Liver (tissue), 3 donors: ENCODE measurements at regions not wholly inside any gene's neighbourhood (a gene's known extent, or its start where the extent isn't known, plus 50 kb on each side); places are given as distances from the start of the nearest gene placed in this dataset.

ENCODE experiments used
- RAD21 ChIP-seq, 2 donors: IDR thresholded peaks; 2 replicates each; pipeline ENCODE4 v1.6.1; 2016; ENCODE audit warnings: antibody characterized with exemption in 2 of 2, mild to moderate bottlenecking in 2 of 2
- TAF1 ChIP-seq: conservative IDR thresholded peaks from 2 replicates; pipeline ENCODE4 v1.6.1; 2016; ENCODE audit warnings: antibody characterized with exemption, mild to moderate bottlenecking
- YY1 ChIP-seq: IDR thresholded peaks from 2 replicates; pipeline ENCODE4 v1.6.1; 2016; ENCODE audit warnings: antibody characterized with exemption, mild to moderate bottlenecking
- TF ChIP-seq, protein P1 (sequence below): IDR thresholded peaks from 2 replicates; pipeline ENCODE4 v1.6.1; 2016; ENCODE audit warnings: antibody characterized with exemption, mild to moderate bottlenecking
- TF ChIP-seq, protein P2 (sequence below): fragments of 150-350 bp; IDR thresholded peaks from 2 replicates; pipeline ENCODE4 v1.5.1; 2017; ENCODE audit warnings: improper control_type of control experiment, low read depth, low read length; ENCODE audit not compliant: missing input control
- TF ChIP-seq, protein P3 (sequence below): IDR thresholded peaks from 2 replicates; pipeline ENCODE4 v1.6.1; 2016; ENCODE audit warnings: antibody characterized with exemption
- TF ChIP-seq, protein P4 (sequence below): IDR thresholded peaks from 2 replicates; pipeline ENCODE4 v1.6.1; 2016; ENCODE audit warnings: antibody characterized with exemption
- donor health status: healthy.
- donor health status: healthy.

DNA sequence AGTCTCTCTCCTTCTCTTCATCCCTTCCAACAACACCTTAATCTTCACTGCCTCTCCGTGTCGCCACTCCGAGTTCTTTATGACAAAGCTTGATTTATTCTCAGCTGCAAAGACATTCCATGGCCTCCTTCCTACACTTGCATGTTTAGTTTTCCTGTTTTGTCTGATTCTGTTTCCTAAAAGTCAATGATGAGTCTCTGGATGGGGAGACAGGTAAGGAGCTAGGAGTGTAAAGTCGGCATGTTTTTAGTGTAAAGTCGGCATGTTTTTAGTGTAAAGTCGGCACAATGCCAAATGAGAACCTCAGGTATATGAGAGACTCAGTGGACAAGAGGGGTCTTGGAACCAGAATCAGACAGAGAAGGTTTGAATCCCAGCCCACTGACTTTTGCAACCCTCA lies 362.3 kb upstream of the EEF2KMT start:
- TF ChIP-seq, protein P1, sequence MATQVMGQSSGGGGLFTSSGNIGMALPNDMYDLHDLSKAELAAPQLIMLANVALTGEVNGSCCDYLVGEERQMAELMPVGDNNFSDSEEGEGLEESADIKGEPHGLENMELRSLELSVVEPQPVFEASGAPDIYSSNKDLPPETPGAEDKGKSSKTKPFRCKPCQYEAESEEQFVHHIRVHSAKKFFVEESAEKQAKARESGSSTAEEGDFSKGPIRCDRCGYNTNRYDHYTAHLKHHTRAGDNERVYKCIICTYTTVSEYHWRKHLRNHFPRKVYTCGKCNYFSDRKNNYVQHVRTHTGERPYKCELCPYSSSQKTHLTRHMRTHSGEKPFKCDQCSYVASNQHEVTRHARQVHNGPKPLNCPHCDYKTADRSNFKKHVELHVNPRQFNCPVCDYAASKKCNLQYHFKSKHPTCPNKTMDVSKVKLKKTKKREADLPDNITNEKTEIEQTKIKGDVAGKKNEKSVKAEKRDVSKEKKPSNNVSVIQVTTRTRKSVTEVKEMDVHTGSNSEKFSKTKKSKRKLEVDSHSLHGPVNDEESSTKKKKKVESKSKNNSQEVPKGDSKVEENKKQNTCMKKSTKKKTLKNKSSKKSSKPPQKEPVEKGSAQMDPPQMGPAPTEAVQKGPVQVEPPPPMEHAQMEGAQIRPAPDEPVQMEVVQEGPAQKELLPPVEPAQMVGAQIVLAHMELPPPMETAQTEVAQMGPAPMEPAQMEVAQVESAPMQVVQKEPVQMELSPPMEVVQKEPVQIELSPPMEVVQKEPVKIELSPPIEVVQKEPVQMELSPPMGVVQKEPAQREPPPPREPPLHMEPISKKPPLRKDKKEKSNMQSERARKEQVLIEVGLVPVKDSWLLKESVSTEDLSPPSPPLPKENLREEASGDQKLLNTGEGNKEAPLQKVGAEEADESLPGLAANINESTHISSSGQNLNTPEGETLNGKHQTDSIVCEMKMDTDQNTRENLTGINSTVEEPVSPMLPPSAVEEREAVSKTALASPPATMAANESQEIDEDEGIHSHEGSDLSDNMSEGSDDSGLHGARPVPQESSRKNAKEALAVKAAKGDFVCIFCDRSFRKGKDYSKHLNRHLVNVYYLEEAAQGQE: no peak
- TF ChIP-seq, protein P2, sequence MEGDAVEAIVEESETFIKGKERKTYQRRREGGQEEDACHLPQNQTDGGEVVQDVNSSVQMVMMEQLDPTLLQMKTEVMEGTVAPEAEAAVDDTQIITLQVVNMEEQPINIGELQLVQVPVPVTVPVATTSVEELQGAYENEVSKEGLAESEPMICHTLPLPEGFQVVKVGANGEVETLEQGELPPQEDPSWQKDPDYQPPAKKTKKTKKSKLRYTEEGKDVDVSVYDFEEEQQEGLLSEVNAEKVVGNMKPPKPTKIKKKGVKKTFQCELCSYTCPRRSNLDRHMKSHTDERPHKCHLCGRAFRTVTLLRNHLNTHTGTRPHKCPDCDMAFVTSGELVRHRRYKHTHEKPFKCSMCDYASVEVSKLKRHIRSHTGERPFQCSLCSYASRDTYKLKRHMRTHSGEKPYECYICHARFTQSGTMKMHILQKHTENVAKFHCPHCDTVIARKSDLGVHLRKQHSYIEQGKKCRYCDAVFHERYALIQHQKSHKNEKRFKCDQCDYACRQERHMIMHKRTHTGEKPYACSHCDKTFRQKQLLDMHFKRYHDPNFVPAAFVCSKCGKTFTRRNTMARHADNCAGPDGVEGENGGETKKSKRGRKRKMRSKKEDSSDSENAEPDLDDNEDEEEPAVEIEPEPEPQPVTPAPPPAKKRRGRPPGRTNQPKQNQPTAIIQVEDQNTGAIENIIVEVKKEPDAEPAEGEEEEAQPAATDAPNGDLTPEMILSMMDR: no peak
- TF ChIP-seq TAF1 (no peak), RAD21 (IDR thresholded peaks at IDR 0.05) (no peak), YY1 (no peak)
- TF ChIP-seq, protein P3, sequence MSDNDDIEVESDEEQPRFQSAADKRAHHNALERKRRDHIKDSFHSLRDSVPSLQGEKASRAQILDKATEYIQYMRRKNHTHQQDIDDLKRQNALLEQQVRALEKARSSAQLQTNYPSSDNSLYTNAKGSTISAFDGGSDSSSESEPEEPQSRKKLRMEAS: no peak
- TF ChIP-seq, protein P4, sequence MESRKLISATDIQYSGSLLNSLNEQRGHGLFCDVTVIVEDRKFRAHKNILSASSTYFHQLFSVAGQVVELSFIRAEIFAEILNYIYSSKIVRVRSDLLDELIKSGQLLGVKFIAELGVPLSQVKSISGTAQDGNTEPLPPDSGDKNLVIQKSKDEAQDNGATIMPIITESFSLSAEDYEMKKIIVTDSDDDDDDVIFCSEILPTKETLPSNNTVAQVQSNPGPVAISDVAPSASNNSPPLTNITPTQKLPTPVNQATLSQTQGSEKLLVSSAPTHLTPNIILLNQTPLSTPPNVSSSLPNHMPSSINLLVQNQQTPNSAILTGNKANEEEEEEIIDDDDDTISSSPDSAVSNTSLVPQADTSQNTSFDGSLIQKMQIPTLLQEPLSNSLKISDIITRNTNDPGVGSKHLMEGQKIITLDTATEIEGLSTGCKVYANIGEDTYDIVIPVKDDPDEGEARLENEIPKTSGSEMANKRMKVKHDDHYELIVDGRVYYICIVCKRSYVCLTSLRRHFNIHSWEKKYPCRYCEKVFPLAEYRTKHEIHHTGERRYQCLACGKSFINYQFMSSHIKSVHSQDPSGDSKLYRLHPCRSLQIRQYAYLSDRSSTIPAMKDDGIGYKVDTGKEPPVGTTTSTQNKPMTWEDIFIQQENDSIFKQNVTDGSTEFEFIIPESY: no peak
